GM23338 (cell line): ENCODE measurements at regions not wholly inside any gene's neighbourhood (a gene's known extent, or its start where the extent isn't known, plus 50 kb on each side); places are given as distances from the start of the nearest gene placed in this dataset.

Experiments used
- CREB1 ChIP-seq: fragments of 250-450 bp; sonication (Bioruptor Pico); IDR thresholded peaks from 2 replicates; pipeline ENCODE4 v1.5.0; 2020; ENCODE audit warnings: low read depth, mild to moderate bottlenecking, moderate library complexity
- ETS1 ChIP-seq: IDR thresholded peaks from 2 replicates; pipeline ENCODE4 v1.6.1; 2016; ENCODE audit warnings: antibody characterized with exemption
- EZH2 ChIP-seq: fragments of 200-600 bp; sonication (generic); IDR thresholded peaks from one replicate; pipeline ENCODE4 v1.8.0; 2017; ENCODE audit warnings: antibody characterized with exemption, mild to moderate bottlenecking, low read depth; ENCODE audit not compliant: unreplicated experiment
- EZH2phosphoT487 ChIP-seq: fragments of 200-600 bp; sonication (generic); IDR thresholded peaks from one replicate; pipeline ENCODE4 v1.8.1; 2018; ENCODE audit warnings: antibody characterized with exemption; ENCODE audit not compliant: unreplicated experiment
- JUNB ChIP-seq: IDR thresholded peaks from one replicate; pipeline ENCODE4 v1.6.1; 2016; ENCODE audit warnings: antibody characterized with exemption; ENCODE audit not compliant: unreplicated experiment
- NANOG ChIP-seq: IDR thresholded peaks from 2 replicates; pipeline ENCODE4 v1.6.1; 2016; ENCODE audit warnings: antibody characterized with exemption, borderline replicate concordance
- POLR2AphosphoS5 ChIP-seq: IDR thresholded peaks from 2 replicates; pipeline ENCODE4 v1.6.1; 2016; ENCODE audit warnings: antibody characterized with exemption, low read depth
- STAT1 ChIP-seq: IDR thresholded peaks from one replicate; pipeline ENCODE4 v1.6.1; 2016; ENCODE audit warnings: antibody characterized with exemption; ENCODE audit not compliant: unreplicated experiment
- ZNF114 ChIP-seq: fragments of 250-450 bp; sonication (Bioruptor Pico); IDR thresholded peaks from 2 replicates; pipeline ENCODE4 v1.5.0; 2020; ENCODE audit warnings: mild to moderate bottlenecking, moderate library complexity
- ZNF331 ChIP-seq: fragments of 250-450 bp; sonication (Bioruptor Pico); IDR thresholded peaks from 2 replicates; pipeline ENCODE4 v1.5.0; 2020; ENCODE audit warnings: low read depth, mild to moderate bottlenecking, moderate library complexity
- TF ChIP-seq, protein P1 (sequence below), 2 experiments: fragments of 200-600 bp in 1 of 2; sonication (generic) in 1 of 2; conservative IDR thresholded peaks; 2 replicates each; pipeline versions ENCODE4 v1.5.1 to v1.6.1; 2016 to 2017; ENCODE audit warnings: antibody characterized with exemption in 2 of 2, low read depth in 2 of 2, mild to moderate bottlenecking in 2 of 2, moderate library complexity in 1 of 2
- TF ChIP-seq, protein P2 (sequence below): IDR thresholded peaks from one replicate; pipeline ENCODE4 v1.6.1; 2018; ENCODE audit warnings: antibody characterized with exemption; ENCODE audit not compliant: unreplicated experiment
- TF ChIP-seq, protein P3 (sequence below): fragments of 250-450 bp; sonication (Bioruptor Pico); IDR thresholded peaks from 2 replicates; pipeline ENCODE4 v1.5.0; 2020; ENCODE audit warnings: mild to moderate bottlenecking, moderate library complexity

DNA sequence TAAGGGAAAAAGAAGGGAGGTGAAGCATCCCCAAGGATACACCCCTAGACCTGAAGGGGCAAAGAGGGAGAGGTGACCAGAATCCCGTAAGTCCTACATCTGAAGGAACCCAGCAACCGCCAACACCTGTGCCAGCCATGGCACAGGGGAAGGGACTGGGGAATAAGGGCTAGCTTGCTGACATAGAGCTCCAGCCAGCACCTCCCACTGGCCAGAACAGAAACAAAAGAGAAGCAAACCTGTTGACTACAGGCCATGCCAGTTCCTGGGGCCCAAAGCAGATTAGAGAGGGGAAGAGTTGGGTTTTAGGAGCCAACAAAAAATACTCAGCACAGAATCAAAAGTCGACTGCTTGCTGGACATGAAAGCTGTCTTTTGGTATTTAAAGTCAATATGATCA is 244.6 kb downstream of the SUCLG1 start:
- TF ChIP-seq, protein P1, sequence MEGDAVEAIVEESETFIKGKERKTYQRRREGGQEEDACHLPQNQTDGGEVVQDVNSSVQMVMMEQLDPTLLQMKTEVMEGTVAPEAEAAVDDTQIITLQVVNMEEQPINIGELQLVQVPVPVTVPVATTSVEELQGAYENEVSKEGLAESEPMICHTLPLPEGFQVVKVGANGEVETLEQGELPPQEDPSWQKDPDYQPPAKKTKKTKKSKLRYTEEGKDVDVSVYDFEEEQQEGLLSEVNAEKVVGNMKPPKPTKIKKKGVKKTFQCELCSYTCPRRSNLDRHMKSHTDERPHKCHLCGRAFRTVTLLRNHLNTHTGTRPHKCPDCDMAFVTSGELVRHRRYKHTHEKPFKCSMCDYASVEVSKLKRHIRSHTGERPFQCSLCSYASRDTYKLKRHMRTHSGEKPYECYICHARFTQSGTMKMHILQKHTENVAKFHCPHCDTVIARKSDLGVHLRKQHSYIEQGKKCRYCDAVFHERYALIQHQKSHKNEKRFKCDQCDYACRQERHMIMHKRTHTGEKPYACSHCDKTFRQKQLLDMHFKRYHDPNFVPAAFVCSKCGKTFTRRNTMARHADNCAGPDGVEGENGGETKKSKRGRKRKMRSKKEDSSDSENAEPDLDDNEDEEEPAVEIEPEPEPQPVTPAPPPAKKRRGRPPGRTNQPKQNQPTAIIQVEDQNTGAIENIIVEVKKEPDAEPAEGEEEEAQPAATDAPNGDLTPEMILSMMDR (conservative IDR thresholded peaks at IDR 0.05; ENCODE audit: low read depth in 2 of 2) = peak in 1 of 2 experiments; percentile 44; a peak in 3 of 4 replicates
- no peak for TF ChIP-seq ETS1
- TF ChIP-seq, protein P2, sequence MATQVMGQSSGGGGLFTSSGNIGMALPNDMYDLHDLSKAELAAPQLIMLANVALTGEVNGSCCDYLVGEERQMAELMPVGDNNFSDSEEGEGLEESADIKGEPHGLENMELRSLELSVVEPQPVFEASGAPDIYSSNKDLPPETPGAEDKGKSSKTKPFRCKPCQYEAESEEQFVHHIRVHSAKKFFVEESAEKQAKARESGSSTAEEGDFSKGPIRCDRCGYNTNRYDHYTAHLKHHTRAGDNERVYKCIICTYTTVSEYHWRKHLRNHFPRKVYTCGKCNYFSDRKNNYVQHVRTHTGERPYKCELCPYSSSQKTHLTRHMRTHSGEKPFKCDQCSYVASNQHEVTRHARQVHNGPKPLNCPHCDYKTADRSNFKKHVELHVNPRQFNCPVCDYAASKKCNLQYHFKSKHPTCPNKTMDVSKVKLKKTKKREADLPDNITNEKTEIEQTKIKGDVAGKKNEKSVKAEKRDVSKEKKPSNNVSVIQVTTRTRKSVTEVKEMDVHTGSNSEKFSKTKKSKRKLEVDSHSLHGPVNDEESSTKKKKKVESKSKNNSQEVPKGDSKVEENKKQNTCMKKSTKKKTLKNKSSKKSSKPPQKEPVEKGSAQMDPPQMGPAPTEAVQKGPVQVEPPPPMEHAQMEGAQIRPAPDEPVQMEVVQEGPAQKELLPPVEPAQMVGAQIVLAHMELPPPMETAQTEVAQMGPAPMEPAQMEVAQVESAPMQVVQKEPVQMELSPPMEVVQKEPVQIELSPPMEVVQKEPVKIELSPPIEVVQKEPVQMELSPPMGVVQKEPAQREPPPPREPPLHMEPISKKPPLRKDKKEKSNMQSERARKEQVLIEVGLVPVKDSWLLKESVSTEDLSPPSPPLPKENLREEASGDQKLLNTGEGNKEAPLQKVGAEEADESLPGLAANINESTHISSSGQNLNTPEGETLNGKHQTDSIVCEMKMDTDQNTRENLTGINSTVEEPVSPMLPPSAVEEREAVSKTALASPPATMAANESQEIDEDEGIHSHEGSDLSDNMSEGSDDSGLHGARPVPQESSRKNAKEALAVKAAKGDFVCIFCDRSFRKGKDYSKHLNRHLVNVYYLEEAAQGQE = no peak
- TF ChIP-seq POLR2AphosphoS5 = no peak
- TF ChIP-seq EZH2 = no peak
- no peak for TF ChIP-seq ZNF331 (CRISPR knock-in tag)
- TF ChIP-seq JUNB = no peak
- no peak for TF ChIP-seq EZH2phosphoT487
- TF ChIP-seq CREB1 (CRISPR knock-in tag) = no peak
- TF ChIP-seq STAT1 = no peak
- TF ChIP-seq ZNF114 (CRISPR knock-in tag) = no peak
- TF ChIP-seq, protein P3, sequence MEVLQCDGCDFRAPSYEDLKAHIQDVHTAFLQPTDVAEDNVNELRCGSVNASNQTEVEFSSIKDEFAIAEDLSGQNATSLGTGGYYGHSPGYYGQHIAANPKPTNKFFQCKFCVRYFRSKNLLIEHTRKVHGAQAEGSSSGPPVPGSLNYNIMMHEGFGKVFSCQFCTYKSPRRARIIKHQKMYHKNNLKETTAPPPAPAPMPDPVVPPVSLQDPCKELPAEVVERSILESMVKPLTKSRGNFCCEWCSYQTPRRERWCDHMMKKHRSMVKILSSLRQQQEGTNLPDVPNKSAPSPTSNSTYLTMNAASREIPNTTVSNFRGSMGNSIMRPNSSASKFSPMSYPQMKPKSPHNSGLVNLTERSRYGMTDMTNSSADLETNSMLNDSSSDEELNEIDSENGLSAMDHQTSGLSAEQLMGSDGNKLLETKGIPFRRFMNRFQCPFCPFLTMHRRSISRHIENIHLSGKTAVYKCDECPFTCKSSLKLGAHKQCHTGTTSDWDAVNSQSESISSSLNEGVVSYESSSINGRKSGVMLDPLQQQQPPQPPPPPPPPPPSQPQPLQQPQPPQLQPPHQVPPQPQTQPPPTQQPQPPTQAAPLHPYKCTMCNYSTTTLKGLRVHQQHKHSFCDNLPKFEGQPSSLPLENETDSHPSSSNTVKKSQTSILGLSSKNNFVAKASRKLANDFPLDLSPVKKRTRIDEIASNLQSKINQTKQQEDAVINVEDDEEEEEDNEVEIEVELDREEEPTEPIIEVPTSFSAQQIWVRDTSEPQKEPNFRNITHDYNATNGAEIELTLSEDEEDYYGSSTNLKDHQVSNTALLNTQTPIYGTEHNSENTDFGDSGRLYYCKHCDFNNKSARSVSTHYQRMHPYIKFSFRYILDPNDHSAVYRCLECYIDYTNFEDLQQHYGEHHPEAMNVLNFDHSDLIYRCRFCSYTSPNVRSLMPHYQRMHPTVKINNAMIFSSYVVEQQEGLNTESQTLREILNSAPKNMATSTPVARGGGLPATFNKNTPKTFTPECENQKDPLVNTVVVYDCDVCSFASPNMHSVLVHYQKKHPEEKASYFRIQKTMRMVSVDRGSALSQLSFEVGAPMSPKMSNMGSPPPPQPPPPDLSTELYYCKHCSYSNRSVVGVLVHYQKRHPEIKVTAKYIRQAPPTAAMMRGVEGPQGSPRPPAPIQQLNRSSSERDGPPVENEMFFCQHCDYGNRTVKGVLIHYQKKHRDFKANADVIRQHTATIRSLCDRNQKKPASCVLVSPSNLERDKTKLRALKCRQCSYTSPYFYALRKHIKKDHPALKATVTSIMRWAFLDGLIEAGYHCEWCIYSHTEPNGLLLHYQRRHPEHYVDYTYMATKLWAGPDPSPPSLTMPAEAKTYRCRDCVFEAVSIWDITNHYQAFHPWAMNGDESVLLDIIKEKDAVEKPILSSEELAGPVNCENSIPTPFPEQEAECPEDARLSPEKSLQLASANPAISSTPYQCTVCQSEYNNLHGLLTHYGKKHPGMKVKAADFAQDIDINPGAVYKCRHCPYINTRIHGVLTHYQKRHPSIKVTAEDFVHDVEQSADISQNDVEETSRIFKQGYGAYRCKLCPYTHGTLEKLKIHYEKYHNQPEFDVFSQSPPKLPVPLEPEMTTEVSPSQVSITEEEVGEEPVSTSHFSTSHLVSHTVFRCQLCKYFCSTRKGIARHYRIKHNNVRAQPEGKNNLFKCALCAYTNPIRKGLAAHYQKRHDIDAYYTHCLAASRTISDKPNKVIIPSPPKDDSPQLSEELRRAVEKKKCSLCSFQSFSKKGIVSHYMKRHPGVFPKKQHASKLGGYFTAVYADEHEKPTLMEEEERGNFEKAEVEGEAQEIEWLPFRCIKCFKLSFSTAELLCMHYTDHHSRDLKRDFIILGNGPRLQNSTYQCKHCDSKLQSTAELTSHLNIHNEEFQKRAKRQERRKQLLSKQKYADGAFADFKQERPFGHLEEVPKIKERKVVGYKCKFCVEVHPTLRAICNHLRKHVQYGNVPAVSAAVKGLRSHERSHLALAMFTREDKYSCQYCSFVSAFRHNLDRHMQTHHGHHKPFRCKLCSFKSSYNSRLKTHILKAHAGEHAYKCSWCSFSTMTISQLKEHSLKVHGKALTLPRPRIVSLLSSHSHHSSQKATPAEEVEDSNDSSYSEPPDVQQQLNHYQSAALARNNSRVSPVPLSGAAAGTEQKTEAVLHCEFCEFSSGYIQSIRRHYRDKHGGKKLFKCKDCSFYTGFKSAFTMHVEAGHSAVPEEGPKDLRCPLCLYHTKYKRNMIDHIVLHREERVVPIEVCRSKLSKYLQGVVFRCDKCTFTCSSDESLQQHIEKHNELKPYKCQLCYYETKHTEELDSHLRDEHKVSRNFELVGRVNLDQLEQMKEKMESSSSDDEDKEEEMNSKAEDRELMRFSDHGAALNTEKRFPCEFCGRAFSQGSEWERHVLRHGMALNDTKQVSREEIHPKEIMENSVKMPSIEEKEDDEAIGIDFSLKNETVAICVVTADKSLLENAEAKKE (CRISPR knock-in tag) = no peak
- TF ChIP-seq NANOG = no peak
